Aorta (tissue), 5 donors: ENCODE measurements at regions not wholly inside any gene's neighbourhood (a gene's known extent, or its start where the extent isn't known, plus 50 kb on each side); places are given as distances from the start of the nearest gene placed in this dataset.

Experiments
- ATAC-seq: fragments of 200-7000 bp; cut with Tn5 transposase; one replicate; pipeline ENCODE4 v1.9.1; 2022; ENCODE audit warnings: moderate library complexity; ENCODE audit not compliant: low FRiP score
- DNase-seq, 2 donors: peaks; one replicate each; pipeline ENCODE4 v3.0.0-alpha.2; 2020
- H3K27ac ChIP-seq, 2 donors: one replicate each; pipeline ENCODE4 v1.5.1; 2013; ENCODE audit warnings: low read length in 2 of 2, mild to moderate bottlenecking in 2 of 2, moderate library complexity in 2 of 2, control low read depth in 1 of 2, inconsistent platforms in 1 of 2, low read depth in 1 of 2
- H3K27me3 ChIP-seq, 2 donors: one replicate each; pipeline ENCODE4 v1.6.1; 2013; ENCODE audit warnings: control low read depth in 1 of 2, low read length in 1 of 2, mild to moderate bottlenecking in 1 of 2, moderate library complexity in 1 of 2; ENCODE audit not compliant: insufficient read depth in 2 of 2, control insufficient read depth in 1 of 2
- H3K36me3 ChIP-seq, 2 donors: one replicate each; pipeline ENCODE4 v1.6.1; 2013; ENCODE audit warnings: control low read depth in 1 of 2, low read length in 1 of 2, mild to moderate bottlenecking in 1 of 2; ENCODE audit not compliant: insufficient read depth in 2 of 2, control insufficient read depth in 1 of 2
- H3K4me1 ChIP-seq, 2 donors: one replicate each; pipeline ENCODE4 v1.6.1; 2013; ENCODE audit warnings: low read length in 2 of 2, control low read depth in 1 of 2, mild to moderate bottlenecking in 1 of 2, moderate library complexity in 1 of 2; ENCODE audit not compliant: insufficient read depth in 2 of 2, control insufficient read depth in 1 of 2
- H3K4me3 ChIP-seq, 2 donors: one replicate each; pipeline ENCODE4 v1.5.1; 2013; ENCODE audit warnings: low read length in 2 of 2, control low read depth in 1 of 2, mild to moderate bottlenecking in 1 of 2
- H3K9me3 ChIP-seq: one replicate; pipeline ENCODE4 v1.6.1; 2013; ENCODE audit warnings: mild to moderate bottlenecking, low read length; ENCODE audit not compliant: control insufficient read depth
- WGBS, 2 donors: extraction: QIAGEN DNeasy Blood & Tissue Kit; methylation state at CpG; one replicate each; pipeline ENCODE4 v1.1.7; 2013; 5-methylcytosine and 5-hydroxymethylcytosine counted together
- intact Hi-C, 2 donors: fragments of 100-400 bp; cut with DNase I; formaldehyde crosslinking; loops; one replicate each; pipeline versions ENCODE4 v1.14.2 to v1.15.0; 2022
- donor health status: healthy with polysubstance abuse.
- donor health status: Bipolar disorder and iron deficiency.
- donor health status: DM: no; HTN: no; CAD: no.
- donor health status: DM: no; HTN: no; CAD: no.
- donor health status: DM: yes; HTN: yes; CAD: no.

DNA sequence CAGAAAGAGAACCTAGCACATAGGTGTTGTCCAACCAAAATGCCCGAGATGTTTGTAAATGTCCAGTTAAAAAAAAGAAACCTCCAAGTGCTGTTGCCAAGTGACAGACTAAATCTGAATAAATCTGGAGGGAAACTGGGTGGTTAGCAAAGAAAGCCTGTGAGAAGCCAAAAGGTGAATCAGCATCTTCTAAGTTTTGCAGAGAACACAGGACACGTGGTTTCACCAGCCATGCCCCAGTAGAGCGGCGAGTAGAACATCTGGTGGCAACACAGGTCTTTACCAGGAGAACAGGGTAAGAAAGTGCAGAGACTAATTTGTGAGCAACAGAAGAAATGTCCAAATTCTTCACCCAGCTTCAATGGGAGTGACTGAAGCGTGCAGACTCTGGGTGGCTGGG, 986.0 kb downstream of the ROBO2 start:
- H3K4me3 ChIP-seq = no peak overlapping the region
- H3K27ac ChIP-seq = peak overlapping the region in 1 of 2 donors; percentile 2
- H3K9me3 ChIP-seq = no peaks in the 10 kb centered on the region
- H3K36me3 ChIP-seq = no peaks in the 10 kb centered on the region
- intact Hi-C loops = no loop called here
- no peak for DNase-seq
- 48 to 66% methylated on average over 5 of the region's 5 CpGs for WGBS, 2 donors
- no peaks in the 10 kb centered on the region for H3K4me1 ChIP-seq
- ATAC-seq = peak; percentile 41
- no peaks in the 10 kb centered on the region for H3K27me3 ChIP-seq

GRCh38 chr3:78026318-78026828, 986.5 kb downstream of the ROBO2 start:
- H3K36me3 ChIP-seq = no peaks in the 10 kb centered on the region
- ATAC-seq = peak; percentile 48
- no peak for DNase-seq
- WGBS, 2 donors = 48 to 55% methylated on average over 1 of the region's 1 CpG
- no peaks in the 10 kb centered on the region for H3K4me1 ChIP-seq
- peak overlapping the region in 1 of 2 donors; percentile 2 for H3K27ac ChIP-seq
- no peaks in the 10 kb centered on the region for H3K27me3 ChIP-seq
- no peaks in the 10 kb centered on the region for H3K9me3 ChIP-seq
- intact Hi-C loops = no loop called here
- no peak overlapping the region for H3K4me3 ChIP-seq

DNA sequence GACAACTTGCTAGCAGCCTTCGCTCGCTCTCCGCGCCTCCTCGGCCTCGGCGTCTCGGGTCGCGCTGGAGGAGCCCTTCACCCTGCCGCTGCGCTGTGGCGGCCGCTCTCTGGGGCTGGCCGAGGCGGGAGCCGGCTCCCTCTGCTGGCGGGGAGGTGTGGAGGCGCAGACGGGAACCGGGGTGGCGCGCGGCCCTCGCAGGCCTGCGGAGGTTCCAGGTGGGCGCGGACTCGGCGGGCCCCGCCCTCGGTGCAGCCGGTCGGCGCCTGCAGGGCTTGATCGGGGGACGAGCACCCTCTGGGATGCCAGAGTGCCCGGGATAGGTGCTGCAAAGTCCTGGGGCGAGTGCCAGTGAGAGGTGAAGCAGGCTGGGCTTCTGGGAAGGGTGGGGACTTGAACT, 989.9 kb downstream of the ROBO2 start:
- DNase-seq = peak in 1 of 2 donors; percentile 54
- no peak overlapping the region for H3K27ac ChIP-seq
- intact Hi-C loops = no loop called here

DNA sequence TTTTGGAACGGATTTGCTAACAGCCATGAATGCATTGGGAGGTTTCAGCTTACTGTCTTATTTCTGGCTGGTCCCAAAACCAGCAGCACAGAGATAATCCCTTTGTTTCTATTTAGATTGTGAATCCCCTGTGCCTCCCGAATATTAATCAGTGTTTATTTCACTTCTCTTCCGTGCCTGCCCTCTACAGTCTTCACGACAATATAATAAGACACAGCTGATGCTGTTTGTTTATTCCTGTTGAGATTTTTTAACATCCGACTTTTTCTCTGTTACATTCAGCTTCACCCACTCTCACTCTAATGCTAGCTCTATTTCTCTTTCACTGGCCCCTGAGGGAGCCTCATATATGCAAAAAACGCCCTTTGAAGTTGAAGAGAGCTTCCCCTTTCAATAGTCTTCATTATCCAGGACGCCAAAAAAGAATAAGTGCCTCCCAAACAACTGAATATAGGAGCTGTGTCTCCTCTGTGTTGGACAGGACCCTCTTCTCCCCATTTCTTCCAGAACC, 995.3 kb downstream of the ROBO2 start:
- ATAC-seq = no peak
- peaks cover 1% of the 10 kb centered on the region for H3K9me3 ChIP-seq
- intact Hi-C loops = no loop called here
- no peak overlapping the region for H3K27ac ChIP-seq
- H3K36me3 ChIP-seq = no peaks in the 10 kb centered on the region
- 39% methylated on average over 7 of the region's 7 CpGs for WGBS, 2 donors
- no peak overlapping the region for H3K4me3 ChIP-seq
- H3K27me3 ChIP-seq = no peaks in the 10 kb centered on the region
- H3K4me1 ChIP-seq = no peaks in the 10 kb centered on the region
- DNase-seq = no peak

More for the DNA sequence above, 989.9 kb downstream of the ROBO2 start:
- no peak for ATAC-seq
- Histone ChIP-seq H3K4me3 (no peak overlapping the region), H3K9me3 (no peaks in the 10 kb centered on the region), H3K4me1 (no peaks in the 10 kb centered on the region), H3K36me3 (no peaks in the 10 kb centered on the region), H3K27me3 (no peaks in the 10 kb centered on the region)
- 97% methylated on average over 37 to 39 of the region's 39 CpGs for WGBS, 2 donors

DNA sequence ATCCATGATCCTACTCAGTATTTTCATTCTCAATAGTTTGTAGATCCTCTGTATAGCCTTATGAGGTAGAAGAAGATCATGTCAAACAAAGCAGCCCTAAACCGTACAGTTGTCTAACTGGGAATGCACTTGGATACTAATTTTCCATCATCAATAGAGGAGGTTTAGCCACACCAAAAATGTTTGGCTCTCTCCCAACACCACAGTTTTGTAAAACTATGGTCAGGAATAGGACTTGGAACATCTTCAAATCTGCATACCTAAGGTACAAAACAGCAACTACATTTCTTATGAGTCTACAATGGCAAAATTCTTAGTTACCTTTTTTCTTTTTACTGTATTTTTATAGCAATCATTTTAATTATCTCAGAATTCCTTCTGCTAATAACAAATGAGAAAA, 1001.6 kb downstream of the ROBO2 start:
- H3K9me3 ChIP-seq = peaks cover 1% of the 10 kb centered on the region
- intact Hi-C loops = no loop called here
- 72 to 82% methylated on average over 1 of the region's 1 CpG for WGBS, 2 donors
- no peaks in the 10 kb centered on the region for H3K36me3 ChIP-seq
- H3K27me3 ChIP-seq = no peaks in the 10 kb centered on the region
- H3K27ac ChIP-seq = no peak overlapping the region
- no peaks in the 10 kb centered on the region for H3K4me1 ChIP-seq
- DNase-seq (no peak), ATAC-seq (no peak)
- no peak overlapping the region for H3K4me3 ChIP-seq

DNA sequence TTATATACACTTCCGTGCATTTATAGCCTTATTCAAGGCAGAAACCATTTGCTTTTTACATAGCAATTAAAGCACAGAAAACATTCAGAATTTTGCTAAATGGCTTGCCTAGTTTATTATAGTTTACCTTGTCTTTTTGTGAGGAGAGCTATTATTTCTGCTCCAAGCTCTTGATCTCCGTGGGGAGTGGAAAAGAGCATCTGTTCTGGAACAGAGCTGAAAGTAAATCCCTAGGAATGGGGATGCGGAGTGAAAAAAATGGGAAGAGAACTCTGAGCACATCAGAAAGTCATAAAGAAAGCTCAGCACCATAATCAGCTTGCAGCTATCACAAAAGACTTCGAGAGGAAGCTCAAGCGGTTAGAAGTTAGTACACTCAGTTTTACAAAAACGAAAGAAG, 1006.7 kb downstream of the ROBO2 start:
- H3K27ac ChIP-seq = no peak overlapping the region
- H3K27me3 ChIP-seq = no peaks in the 10 kb centered on the region
- DNase-seq = no peak
- H3K36me3 ChIP-seq = no peaks in the 10 kb centered on the region
- WGBS, 2 donors = 87 to 90% methylated on average over 6 of the region's 6 CpGs
- no peaks in the 10 kb centered on the region for H3K9me3 ChIP-seq
- intact Hi-C loops = no loop called here
- H3K4me3 ChIP-seq = no peak overlapping the region
- H3K4me1 ChIP-seq = no peaks in the 10 kb centered on the region
- no peak for ATAC-seq

DNA sequence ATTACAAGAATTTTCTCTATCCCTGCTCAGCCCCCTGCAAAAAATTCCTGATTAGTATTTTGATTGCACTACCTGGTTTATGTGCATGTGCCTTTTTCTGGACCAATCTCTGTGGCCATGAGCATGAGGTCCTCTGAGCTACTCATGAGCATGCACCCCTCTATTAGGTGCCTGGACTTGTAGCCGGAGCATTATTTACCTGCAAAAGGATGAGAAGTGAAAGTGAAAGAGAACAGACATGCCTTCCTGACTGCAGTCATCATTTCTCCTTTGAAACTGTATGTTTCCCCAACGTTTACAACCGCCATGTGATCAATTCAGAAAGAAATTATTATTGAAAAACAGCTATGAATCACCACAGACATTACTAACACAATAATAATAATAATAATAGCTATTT, 1008.8 kb downstream of the ROBO2 start:
- 82 to 83% methylated on average over 3 of the region's 3 CpGs for WGBS, 2 donors
- intact Hi-C loops = no loop called here
- DNase-seq = no peak
- no peak for ATAC-seq
- Histone ChIP-seq H3K9me3 (no peaks in the 10 kb centered on the region), H3K36me3 (no peaks in the 10 kb centered on the region), H3K4me1 (no peaks in the 10 kb centered on the region), H3K27me3 (no peaks in the 10 kb centered on the region), H3K4me3 (no peak overlapping the region), H3K27ac (no peak overlapping the region)

GRCh38 chr3:78049521-78049920, 1009.6 kb downstream of the ROBO2 start:
- Histone ChIP-seq H3K27me3 (no peaks in the 10 kb centered on the region), H3K9me3 (no peaks in the 10 kb centered on the region), H3K27ac (no peak overlapping the region), H3K4me3 (no peak overlapping the region), H3K36me3 (no peaks in the 10 kb centered on the region), H3K4me1 (no peaks in the 10 kb centered on the region)
- no peak for DNase-seq
- ATAC-seq = no peak
- 51 to 68% methylated on average over 4 of the region's 4 CpGs for WGBS, 2 donors
- intact Hi-C loops = no loop called here

DNA sequence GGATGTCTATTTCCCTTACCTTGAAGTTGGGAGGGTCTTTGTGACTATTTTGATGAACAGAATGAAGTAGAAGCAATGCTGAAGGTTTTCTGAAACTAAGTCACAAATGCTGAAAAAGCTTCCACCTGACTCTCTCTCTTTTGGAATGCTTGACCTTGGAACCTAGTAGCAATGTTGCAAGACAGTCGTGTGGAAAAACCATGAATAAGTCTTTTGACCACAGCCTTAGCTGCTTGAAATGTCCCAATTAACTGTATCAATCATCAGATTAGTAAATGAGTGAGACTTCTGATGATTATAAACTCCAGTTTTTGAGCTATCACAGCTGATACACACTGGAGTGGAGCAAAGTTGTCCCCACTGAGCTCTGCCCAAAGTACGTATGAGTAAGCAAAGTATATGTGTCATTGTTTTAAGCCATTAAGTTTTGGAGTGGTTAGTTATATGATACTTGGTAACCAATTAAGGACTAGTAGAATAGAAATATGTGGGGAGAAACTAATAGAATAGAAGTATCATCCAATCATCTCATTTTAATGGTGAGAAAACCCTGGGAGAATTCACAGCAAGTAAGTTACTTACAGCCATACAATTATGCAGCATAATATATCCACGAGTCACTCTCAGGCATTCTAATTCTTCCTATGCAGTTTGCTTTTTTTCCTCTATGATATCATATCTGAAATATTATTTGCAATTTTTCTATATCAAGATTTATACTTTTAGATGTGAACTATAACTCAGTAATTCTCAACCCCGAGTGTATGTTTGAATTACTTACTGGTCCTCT, 1010.6 kb downstream of the ROBO2 start:
- H3K4me3 ChIP-seq = no peak overlapping the region
- 74 to 78% methylated on average over 4 of the region's 4 CpGs for WGBS, 2 donors
- intact Hi-C loops = no loop called here
- no peaks in the 10 kb centered on the region for H3K4me1 ChIP-seq
- H3K27ac ChIP-seq = no peak overlapping the region
- H3K36me3 ChIP-seq = no peaks in the 10 kb centered on the region
- DNase-seq (no peak), ATAC-seq (no peak)
- H3K27me3 ChIP-seq = no peaks in the 10 kb centered on the region
- no peaks in the 10 kb centered on the region for H3K9me3 ChIP-seq
